ENCODE measurements at regions not wholly inside any gene's neighbourhood (a gene's known extent, or its start where the extent isn't known, plus 50 kb on each side); places are given as distances from the start of the nearest gene placed in this dataset.

DNA sequence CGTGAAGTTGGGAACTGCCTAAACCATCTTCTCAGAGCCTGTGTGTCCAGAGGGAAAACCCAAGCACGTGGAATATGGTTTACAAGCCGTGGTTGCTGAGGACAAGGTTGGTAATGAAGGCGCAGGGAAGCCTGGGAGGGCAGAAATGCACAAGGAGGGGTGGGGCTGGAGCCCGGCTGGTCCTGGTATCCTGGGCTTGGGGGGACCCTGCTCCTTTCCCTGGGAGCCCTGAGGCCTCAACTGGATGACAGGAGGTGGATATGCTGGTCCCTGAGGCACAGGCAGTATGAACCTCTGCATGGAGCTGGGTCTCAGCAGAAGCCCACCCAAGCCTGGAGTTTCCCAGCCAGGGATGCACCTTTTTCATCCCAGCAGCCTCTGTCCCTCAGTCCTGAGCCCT is 80.3 kb upstream of the RET start:
- TF ChIP-seq ZFX (IDR thresholded peaks at IDR 0.05) (no peak), CTCF (conservative IDR thresholded peaks at IDR 0.05) (no peak)

DNA sequence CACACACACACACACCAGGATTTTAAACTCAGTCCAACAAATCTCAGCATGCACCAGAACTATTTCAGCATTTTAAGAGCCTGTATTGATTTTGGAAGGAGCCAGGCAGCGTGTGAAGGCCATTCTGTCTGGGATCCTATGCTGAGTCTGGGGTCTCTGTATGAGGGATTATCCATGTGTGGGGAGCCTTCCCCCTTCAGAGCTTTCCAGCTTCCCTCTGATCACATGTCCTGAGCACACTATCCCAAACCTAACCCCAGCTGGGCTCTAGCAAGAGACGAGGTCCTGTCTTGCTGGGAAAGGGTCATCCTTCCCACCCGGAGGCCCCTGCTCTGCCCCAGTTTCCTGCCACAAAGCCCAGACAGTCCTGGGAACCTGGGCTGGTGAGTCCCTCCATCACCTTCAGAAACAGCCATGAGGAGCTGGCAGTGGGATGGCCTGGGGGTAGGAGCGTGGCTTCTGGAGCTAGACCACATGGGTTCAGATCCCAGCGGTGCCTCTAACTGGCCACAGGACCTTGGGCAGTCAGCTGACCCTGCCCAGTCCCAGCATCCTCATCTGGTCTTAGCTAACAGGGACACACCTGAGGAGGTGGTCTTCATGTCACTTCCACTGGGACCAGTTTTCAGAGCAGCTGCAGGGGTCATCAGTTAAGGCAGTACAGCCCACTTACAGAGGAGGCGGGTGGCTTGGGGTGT is 79.6 kb upstream of the RET start:
- no peak overlapping the region for H3K27ac ChIP-seq
- TF ChIP-seq ZFX (IDR thresholded peaks at IDR 0.05) (no peak), CTCF (conservative IDR thresholded peaks at IDR 0.05) (no peak)

More for the DNA sequence above, 80.3 kb upstream of the RET start:
- no peak overlapping the region for H3K27ac ChIP-seq

DNA sequence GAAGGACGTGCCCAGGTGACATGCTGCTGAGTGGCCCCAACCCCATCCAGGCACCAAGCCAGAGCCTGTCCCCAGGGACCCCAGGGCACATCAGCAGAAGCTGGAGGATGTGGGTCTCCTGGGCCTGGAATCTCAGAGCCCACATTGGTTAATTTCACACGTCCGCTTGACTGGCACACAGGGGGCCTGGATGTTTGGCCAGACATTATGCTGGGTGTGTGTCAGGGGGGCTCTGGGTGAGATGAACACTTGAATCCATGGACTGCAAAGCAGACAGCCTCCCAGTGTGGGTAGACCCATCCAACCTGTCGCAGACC is 79.1 kb upstream of the RET start:
- no peak for TF ChIP-seq ZFX (IDR thresholded peaks at IDR 0.05)
- no peak for TF ChIP-seq CTCF (conservative IDR thresholded peaks at IDR 0.05)

GRCh38 chr10:42998481-42999384 is 78.1 kb upstream of the RET start:
- TF ChIP-seq ZFX (IDR thresholded peaks at IDR 0.05): no peak
- TF ChIP-seq CTCF (conservative IDR thresholded peaks at IDR 0.05): no peak
- H3K27ac ChIP-seq: no peak overlapping the region

More for the DNA sequence above, 79.1 kb upstream of the RET start:
- no peak overlapping the region for H3K27ac ChIP-seq

DNA sequence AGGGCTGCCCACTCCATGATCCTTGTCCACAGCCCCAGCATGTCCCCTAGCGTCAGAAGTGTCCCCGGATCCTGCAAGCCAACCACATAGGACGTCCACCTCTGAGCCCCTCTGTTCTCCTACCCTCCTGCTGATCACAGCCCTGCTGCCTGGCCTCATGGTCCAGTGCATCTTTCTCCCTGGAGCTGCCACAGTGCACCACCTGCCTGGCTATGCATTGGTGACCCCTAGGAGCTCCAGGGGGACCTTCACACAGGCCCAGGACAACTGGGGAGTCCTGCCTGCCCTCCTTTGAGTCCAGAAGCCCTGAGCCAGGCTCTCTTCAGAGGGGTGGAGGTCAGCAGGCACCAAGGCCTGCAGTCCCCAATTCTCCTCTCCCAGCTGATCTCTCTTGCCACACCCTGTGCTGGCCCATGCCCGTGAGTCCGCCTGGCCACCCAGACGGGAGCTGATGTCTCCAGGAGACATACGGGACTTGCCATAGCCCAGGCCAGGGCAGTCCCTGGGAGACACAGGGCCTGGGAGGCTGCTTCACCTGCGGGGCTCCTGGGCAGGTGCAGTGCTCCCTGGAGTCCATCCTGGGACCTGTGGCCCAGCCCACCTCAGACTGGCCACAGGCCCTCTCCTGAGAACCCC is 77.4 kb upstream of the RET start:
- TF ChIP-seq CTCF (conservative IDR thresholded peaks at IDR 0.05) (no peak), ZFX (IDR thresholded peaks at IDR 0.05) (no peak)

DNA sequence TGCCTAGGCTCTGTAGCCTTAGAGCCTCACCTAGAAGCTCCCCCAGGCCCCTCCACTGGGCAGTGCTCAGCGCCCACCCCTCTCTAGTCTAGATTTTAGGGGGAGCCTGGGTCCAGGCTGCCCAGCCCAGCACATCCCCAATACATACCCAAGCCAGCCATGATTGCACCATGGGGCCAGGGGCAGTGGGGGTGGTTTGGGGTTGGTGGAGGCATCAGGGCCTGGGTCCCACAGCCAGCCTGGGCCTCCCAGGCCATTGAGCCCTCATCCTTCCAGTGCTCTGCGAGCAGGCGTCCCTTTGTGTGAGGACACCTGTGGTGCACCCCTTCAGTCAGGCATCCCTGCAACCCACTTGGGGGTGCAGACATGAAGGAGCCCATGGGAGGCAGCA is 76.9 kb upstream of the RET start:
- TF ChIP-seq CTCF (conservative IDR thresholded peaks at IDR 0.05) (no peak), ZFX (IDR thresholded peaks at IDR 0.05) (no peak)
- no peak overlapping the region for H3K27ac ChIP-seq

More for the DNA sequence above, 77.4 kb upstream of the RET start:
- H3K27ac ChIP-seq: no peak overlapping the region
